GM18502 (cell line): ENCODE measurements at regions not wholly inside any gene's neighbourhood (a gene's known extent, or its start where the extent isn't known, plus 50 kb on each side); places are given as distances from the start of the nearest gene placed in this dataset.

ENCODE experiments used
- ATAC-seq: cut with Tn5 transposase; IDR thresholded peaks from one replicate; pipeline ENCODE4 v1.9.1; 2021; ENCODE audit warnings: mild to moderate bottlenecking; ENCODE audit not compliant: unreplicated experiment, poor library complexity

DNA sequence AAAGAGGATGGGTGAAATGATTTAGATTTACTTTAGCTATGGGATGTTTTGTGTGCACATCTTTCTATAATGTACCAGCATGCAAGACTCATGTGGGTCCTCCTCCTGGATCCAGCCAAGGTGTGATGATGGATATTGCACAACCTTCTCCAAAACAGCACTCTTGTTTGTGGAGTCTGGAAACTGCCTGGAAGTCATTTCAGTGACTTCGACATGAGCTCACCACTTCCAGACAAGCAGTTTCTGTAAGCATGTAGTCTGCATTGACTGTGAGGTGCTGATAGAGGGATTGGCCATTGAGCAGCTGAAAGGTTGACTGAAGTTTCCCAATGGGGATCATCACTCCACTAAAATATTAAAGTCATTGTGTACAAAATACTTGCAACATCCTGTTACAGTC is 154.0 kb downstream of the TRIB2 start:
- ATAC-seq, result no peak

- ATAC-seq, result no peak
Observed at GRCh38 chr2:12871694-12872315, 155.1 kb downstream of the TRIB2 start.

GRCh38 chr2:12877761-12878160 is 161.0 kb downstream of the TRIB2 start:
- ATAC-seq, result no peak

DNA sequence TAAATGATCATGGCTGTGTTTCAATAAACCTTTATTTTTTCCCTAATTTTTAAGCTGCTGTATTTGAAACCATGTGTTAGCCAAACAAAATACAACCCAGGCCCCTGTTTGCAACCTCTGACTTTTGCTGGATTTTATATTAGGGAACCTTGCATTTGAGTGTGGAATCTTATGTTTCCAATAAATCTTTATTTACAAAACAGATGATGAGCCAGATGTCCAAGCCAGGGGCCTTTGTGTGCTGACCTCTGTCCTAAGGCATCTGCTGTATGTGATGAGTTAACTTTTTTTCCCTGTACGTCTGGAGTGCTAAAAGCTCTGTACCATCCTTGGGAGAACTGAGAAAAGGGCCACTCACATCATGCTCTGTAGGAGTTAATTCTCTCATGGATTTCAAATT is 162.9 kb downstream of the TRIB2 start:
- no peak for ATAC-seq

GRCh38 chr2:12881952-12882351 is 165.2 kb downstream of the TRIB2 start:
- ATAC-seq, result no peak

GRCh38 chr2:12882393-12882792 is 165.7 kb downstream of the TRIB2 start:
- ATAC-seq, result no peak

- ATAC-seq, result no peak
Observed at GRCh38 chr2:12883906-12884305, 167.2 kb downstream of the TRIB2 start.

GRCh38 chr2:12884713-12885282 is 168.1 kb downstream of the TRIB2 start:
- no peak for ATAC-seq

DNA sequence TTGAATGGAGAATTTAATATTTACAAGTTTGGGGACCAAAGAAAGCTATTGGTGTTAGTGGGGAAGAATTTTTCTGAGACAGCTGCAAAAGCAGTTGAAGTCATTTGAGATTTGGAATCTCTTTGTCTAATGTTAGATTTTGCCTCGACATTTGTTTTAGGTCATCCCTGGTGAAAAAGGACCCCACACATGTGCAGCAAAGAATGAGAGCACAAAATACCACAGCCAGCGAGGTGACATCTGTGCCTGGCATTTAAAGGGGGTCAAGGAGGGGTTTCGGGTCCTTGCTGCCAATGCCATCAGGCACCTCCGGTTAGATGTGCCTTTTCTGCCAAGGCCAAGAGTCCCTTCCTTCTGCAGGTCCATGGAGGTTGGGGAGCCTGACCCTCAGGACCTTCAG is 173.3 kb downstream of the TRIB2 start:
- ATAC-seq, result no peak

DNA sequence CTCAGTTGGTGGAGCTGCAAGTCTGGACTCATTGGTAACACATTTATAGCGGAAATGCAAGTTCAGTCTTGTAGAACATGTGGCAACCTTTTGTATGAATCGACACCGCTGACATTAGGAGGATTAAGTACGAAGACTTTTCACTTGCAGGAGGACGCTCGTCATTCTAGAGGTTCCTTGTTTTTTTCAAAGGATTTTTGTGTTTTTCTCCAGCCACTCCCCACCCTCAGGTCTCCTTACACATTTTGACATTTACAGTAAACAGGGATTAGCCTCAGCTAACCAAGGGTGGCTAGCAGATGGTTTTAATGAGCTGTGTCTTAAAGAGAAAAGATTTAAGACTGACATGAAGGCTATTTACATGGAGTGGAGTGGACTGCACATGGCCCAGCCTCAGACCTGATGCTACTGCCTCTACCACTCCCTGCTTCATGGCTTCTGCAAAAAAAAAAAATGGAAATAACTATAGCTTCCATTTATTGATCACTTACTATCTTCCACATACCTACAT is 173.8 kb downstream of the TRIB2 start:
- ATAC-seq, result no peak

GRCh38 chr2:12895017-12895416 is 178.3 kb downstream of the TRIB2 start:
- ATAC-seq, result no peak

GRCh38 chr2:12896318-12896982 is 179.7 kb downstream of the TRIB2 start:
- no peak for ATAC-seq

- ATAC-seq, result no peak
Observed at GRCh38 chr2:12897181-12897580, 180.4 kb downstream of the TRIB2 start.

DNA sequence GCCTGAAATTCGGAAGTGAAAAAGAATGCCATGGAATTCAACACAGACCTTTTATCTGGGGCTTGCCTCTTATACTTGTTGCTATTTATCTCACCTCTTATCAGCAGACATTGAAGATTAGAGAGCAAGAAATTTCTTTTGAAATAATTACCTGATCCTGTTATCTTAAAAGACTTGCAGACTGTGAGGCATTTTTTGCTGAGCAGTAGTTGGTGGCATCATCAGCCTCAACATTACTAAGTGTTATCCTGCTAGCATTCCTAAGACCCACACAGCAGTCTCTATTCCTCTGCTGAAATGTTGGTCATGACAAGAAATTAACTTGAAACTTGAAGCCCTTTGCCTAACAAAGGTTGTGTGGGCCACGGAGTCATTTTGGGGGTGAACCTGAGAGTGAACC is 186.5 kb downstream of the TRIB2 start:
- no peak for ATAC-seq

GRCh38 chr2:12910431-12910830 is 193.7 kb downstream of the TRIB2 start:
- no peak for ATAC-seq

- ATAC-seq, result no peak
Observed at GRCh38 chr2:12915787-12916186, 199.1 kb downstream of the TRIB2 start.

GRCh38 chr2:12918138-12918834 is 201.6 kb downstream of the TRIB2 start:
- ATAC-seq, result no peak

- no peak for ATAC-seq
Observed at GRCh38 chr2:12918835-12919445, 202.2 kb downstream of the TRIB2 start.

DNA sequence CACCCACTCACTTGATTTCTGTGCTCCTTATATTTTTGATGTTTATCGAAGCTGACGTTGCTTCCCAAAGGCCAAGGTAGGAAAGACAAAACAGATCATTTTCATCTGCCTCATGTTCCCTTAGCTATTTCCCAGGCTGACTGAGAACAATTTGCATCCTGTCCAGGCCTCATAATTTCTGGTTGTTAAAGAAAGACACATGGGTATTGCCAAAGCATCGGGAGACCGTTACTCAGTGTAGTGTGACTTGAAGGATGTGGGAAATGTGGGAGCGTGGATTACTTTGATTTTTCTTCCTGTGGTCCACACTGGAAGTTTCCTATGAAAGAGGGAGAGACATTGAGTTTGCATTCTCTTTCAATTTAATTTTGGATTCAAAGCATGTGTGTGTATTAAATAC is 204.6 kb downstream of the TRIB2 start:
- ATAC-seq, result no peak

GRCh38 chr2:12923907-12924610 is 207.3 kb downstream of the TRIB2 start:
- ATAC-seq, result no peak
